ENCODE measurements at regions not wholly inside any gene's neighbourhood (a gene's known extent, or its start where the extent isn't known, plus 50 kb on each side); places are given as distances from the start of the nearest gene placed in this dataset.

GRCh38 chr6:85063611-85064010 lies 299.2 kb upstream of the TBX18 start:
- TF ChIP-seq CTCF (IDR thresholded peaks at IDR 0.05; ENCODE audit: insufficient read depth in 1 of 2, low read depth in 1 of 2, low read length in 1 of 2, severe bottlenecking in 1 of 2, unreplicated experiment in 1 of 2), result no peak
- intact Hi-C loops (cut with micrococcal nuclease; ENCODE audit: unreplicated experiment), result no loop called here
- CTCF ChIA-PET, result no interaction called here
- Mint-ChIP-seq H3K4me1 (ENCODE audit: low read depth, unreplicated experiment) (peaks cover 10% of the 10 kb centered on the region), H3K27me3 (ENCODE audit: insufficient read depth, unreplicated experiment) (no peaks in the 10 kb centered on the region), H3K36me3 (ENCODE audit: insufficient read depth, unreplicated experiment) (no peaks in the 10 kb centered on the region), H3K4me3 (ENCODE audit: unreplicated experiment) (no peak overlapping the region), H3K9me3 (ENCODE audit: unreplicated experiment) (no peaks in the 10 kb centered on the region), H3K27ac (ENCODE audit: unreplicated experiment) (no peak overlapping the region)
- H3K36me3 ChIP-seq (ENCODE audit: control insufficient read depth, insufficient read depth, low read length), result no peaks in the 10 kb centered on the region
- DNase-seq, result no peak
- no peaks in the 10 kb centered on the region for H3K9me3 ChIP-seq
- no peaks in the 10 kb centered on the region for H3K27me3 ChIP-seq (replicated peaks; ENCODE audit: control insufficient read depth, insufficient read depth, low read length)
- no TSS peak for BruUV-seq (replicated peaks)
- POLR2A ChIA-PET, result no interaction called here
- 0 out of 2 replicates have a peak, but pooled peaks cover 5% of the 10 kb centered on the region for H3K4me1 ChIP-seq
- no peak overlapping the region for H3K4me3 ChIP-seq (ENCODE audit: low read depth, low read length)

- Histone ChIP-seq H3K4me1 (0 out of 2 replicates have a peak, but pooled peaks cover 5% of the 10 kb centered on the region), H3K36me3 (ENCODE audit: control insufficient read depth, insufficient read depth, low read length) (no peaks in the 10 kb centered on the region), H3K27me3 (replicated peaks; ENCODE audit: control insufficient read depth, insufficient read depth, low read length) (no peaks in the 10 kb centered on the region), H3K9me3 (no peaks in the 10 kb centered on the region), H3K4me3 (ENCODE audit: low read depth, low read length) (no peak overlapping the region)
- DNase-seq, result no peak
- Mint-ChIP-seq H3K27ac (ENCODE audit: unreplicated experiment) (no peak overlapping the region), H3K27me3 (ENCODE audit: insufficient read depth, unreplicated experiment) (no peaks in the 10 kb centered on the region), H3K9me3 (ENCODE audit: unreplicated experiment) (no peaks in the 10 kb centered on the region), H3K4me3 (ENCODE audit: unreplicated experiment) (no peak overlapping the region), H3K4me1 (ENCODE audit: low read depth, unreplicated experiment) (peaks cover 10% of the 10 kb centered on the region), H3K36me3 (ENCODE audit: insufficient read depth, unreplicated experiment) (no peaks in the 10 kb centered on the region)
- POLR2A ChIA-PET, result no interaction called here
- no TSS peak for BruUV-seq (replicated peaks)
- CTCF ChIA-PET, result no interaction called here
- TF ChIP-seq CTCF (IDR thresholded peaks at IDR 0.05; ENCODE audit: insufficient read depth in 1 of 2, low read depth in 1 of 2, low read length in 1 of 2, severe bottlenecking in 1 of 2, unreplicated experiment in 1 of 2), result no peak
- intact Hi-C loops (cut with micrococcal nuclease; ENCODE audit: unreplicated experiment), result no loop called here
These were observed 298.5 kb upstream of the TBX18 start for GRCh38 chr6:85062884-85063283.

- TF ChIP-seq CTCF (IDR thresholded peaks at IDR 0.05; ENCODE audit: insufficient read depth in 1 of 2, low read depth in 1 of 2, low read length in 1 of 2, severe bottlenecking in 1 of 2, unreplicated experiment in 1 of 2), result no peak
- no peak for DNase-seq
- no peak overlapping the region for H3K27ac Mint-ChIP-seq (ENCODE audit: unreplicated experiment)
These were observed 294.4 kb upstream of the TBX18 start for GRCh38 chr6:85058806-85059205.

More at GRCh38 chr6:85058806-85059205, 294.4 kb upstream of the TBX18 start:
- no TSS peak for BruUV-seq (replicated peaks)
- H3K4me1 ChIP-seq, result 0 out of 2 replicates have a peak, but pooled peaks cover 5% of the 10 kb centered on the region
- no peaks in the 10 kb centered on the region for H3K36me3 ChIP-seq (ENCODE audit: control insufficient read depth, insufficient read depth, low read length)
- H3K4me3 ChIP-seq (ENCODE audit: low read depth, low read length), result no peak overlapping the region
- H3K9me3 ChIP-seq, result no peaks in the 10 kb centered on the region
- ChIA-PET CTCF (no interaction called here), POLR2A (no interaction called here)
- Mint-ChIP-seq H3K27me3 (ENCODE audit: insufficient read depth, unreplicated experiment) (no peaks in the 10 kb centered on the region), H3K36me3 (ENCODE audit: insufficient read depth, unreplicated experiment) (no peaks in the 10 kb centered on the region), H3K9me3 (ENCODE audit: unreplicated experiment) (no peaks in the 10 kb centered on the region), H3K4me3 (ENCODE audit: unreplicated experiment) (no peak overlapping the region), H3K4me1 (ENCODE audit: low read depth, unreplicated experiment) (peaks cover 10% of the 10 kb centered on the region)
- no peaks in the 10 kb centered on the region for H3K27me3 ChIP-seq (replicated peaks; ENCODE audit: control insufficient read depth, insufficient read depth, low read length)
- intact Hi-C loops (cut with micrococcal nuclease; ENCODE audit: unreplicated experiment), result no loop called here
